HCT116 (cell line): ENCODE measurements at regions not wholly inside any gene's neighbourhood (a gene's known extent, or its start where the extent isn't known, plus 50 kb on each side); places are given as distances from the start of the nearest gene placed in this dataset.

Experiments used
- ATAC-seq: fragments of 200-7000 bp; cut with Tn5 transposase; 2 replicates; pipeline ENCODE4 v1.9.1; 2020; ENCODE audit warnings: mild to moderate bottlenecking, moderate library complexity
- BruUV-seq: library from RNA; stranded (reverse); fragments of 400-500 nt; replicated peaks from 2 replicates; lab custom pipeline; 2021; lab: Mats Ljungman, UMichigan
- CTCF ChIA-PET: fragments of 300-600 bp; sonication (Branson Sonifier 250); formaldehyde crosslinking; loops from one replicate; lab custom pipeline; 2021; ENCODE audit warnings: antibody characterized with exemption; lab: Charles Lee
- POLR2A ChIA-PET: fragments of 300-600, 350-600 bp; sonication (Branson Sonifier 250); formaldehyde crosslinking; loops from one replicate; lab custom pipeline; 2021; ENCODE audit warnings: antibody characterized with exemption; lab: Charles Lee
- RAD21 ChIA-PET, 2 experiments: fragments of 300-600 bp; sonication (Branson Sonifier 250); formaldehyde crosslinking; loops; one replicate each; lab custom pipeline; 2023; ENCODE audit warnings: low total read pairs in 2 of 2; ENCODE audit not compliant: uncharacterized antibody in 2 of 2, unreplicated experiment in 2 of 2, low non-redundant PET in 1 of 2; lab: Charles Lee
- DNase-seq: peaks from one replicate; pipeline ENCODE4 v3.0.0-alpha.2; 2010; ENCODE audit warnings: low read depth, low spot score
- H2AFZ ChIP-seq: fragments of 200-600 bp; shearing (Covaris generic), sonication (generic); 2 replicates; pipeline ENCODE4 v1.6.1; 2017; ENCODE audit warnings: low read depth, mixed run types, mixed read lengths, antibody characterized with exemption, low read length; ENCODE audit not compliant: poor library complexity, severe bottlenecking
- H3K27ac ChIP-seq: 2 replicates; pipeline ENCODE4 v1.5.1; 2012; ENCODE audit warnings: low read depth, low read length
- H3K27me3 ChIP-seq: fragments of 200-600 bp; sonication (generic); 2 replicates; pipeline ENCODE4 v1.6.1; 2016; ENCODE audit warnings: mixed run types, low read length, mixed read lengths; ENCODE audit not compliant: insufficient read depth
- H3K36me3 ChIP-seq, 2 experiments: fragments of 200-500 bp in 1 of 2; fragments of 200-600 bp in 1 of 2; sonication (Bioruptor generic) in 1 of 2; sonication (generic) in 1 of 2; 2 replicates each; pipeline versions ENCODE4 v1.5.1 to v1.6.1; 2014 to 2016; ENCODE audit warnings: low read length in 2 of 2, inconsistent platforms in 1 of 2, mixed read lengths in 1 of 2, mixed run types in 1 of 2; ENCODE audit not compliant: insufficient read depth in 2 of 2, control insufficient read depth in 1 of 2
- H3K4me1 ChIP-seq, 2 experiments: fragments of 200-600 bp in 1 of 2; sonication (generic) in 1 of 2; 2 replicates each; pipeline versions ENCODE4 v1.5.1 to v1.6.1; 2012 to 2017; ENCODE audit warnings: low read length in 2 of 2, inconsistent platforms in 1 of 2, mild to moderate bottlenecking in 1 of 2, mixed read lengths in 1 of 2, mixed run types in 1 of 2, moderate library complexity in 1 of 2; ENCODE audit not compliant: insufficient read depth in 2 of 2, control insufficient read depth in 1 of 2
- H3K4me2 ChIP-seq: fragments of 200-600 bp; sonication (generic); 2 replicates; pipeline ENCODE4 v1.6.1; 2017; ENCODE audit warnings: mixed run types, low read length, mixed read lengths
- H3K4me3 ChIP-seq, 2 experiments: fragments of 200-600 bp in 1 of 2; sonication (generic) in 1 of 2; replicated peaks in 1 of 2; 2 replicates each; pipeline ENCODE4 v1.5.1; 2011 to 2016; ENCODE audit warnings: low read length in 2 of 2, control low read depth in 1 of 2, low read depth in 1 of 2, mild to moderate bottlenecking in 1 of 2, mixed read lengths in 1 of 2, mixed run types in 1 of 2
- H3K79me2 ChIP-seq: fragments of 200-600 bp; sonication (generic); 2 replicates; pipeline ENCODE4 v1.6.1; 2017; ENCODE audit warnings: mild to moderate bottlenecking, mixed run types, low read length, moderate library complexity, mixed read lengths; ENCODE audit not compliant: insufficient read depth
- H3K9ac ChIP-seq: fragments of 200-600 bp; sonication (generic); 2 replicates; pipeline ENCODE4 v1.6.1; 2016; ENCODE audit warnings: low read length, mixed read lengths
- H3K9me2 ChIP-seq: fragments of 200-600 bp; sonication (generic), shearing (Covaris generic); 2 replicates; pipeline ENCODE4 v1.6.1; 2017; ENCODE audit warnings: mixed run types, mild to moderate bottlenecking, moderate library complexity; ENCODE audit not compliant: insufficient read depth
- H3K9me3 ChIP-seq, 2 experiments: fragments of 200-500 bp in 1 of 2; fragments of 200-600 bp in 1 of 2; sonication (Bioruptor generic) in 1 of 2; sonication (generic) in 1 of 2; 2 replicates each; pipeline ENCODE4 v1.6.1; 2014 to 2017; ENCODE audit warnings: low read length in 2 of 2, mixed read lengths in 2 of 2, inconsistent platforms in 1 of 2, low read depth in 1 of 2, mild to moderate bottlenecking in 1 of 2, mixed run types in 1 of 2, moderate library complexity in 1 of 2; ENCODE audit not compliant: control insufficient read depth in 1 of 2, insufficient read depth in 1 of 2
- H4K20me1 ChIP-seq: fragments of 200-600 bp; sonication (generic), shearing (Covaris generic); 2 replicates; pipeline ENCODE4 v1.6.1; 2017; ENCODE audit warnings: mixed run types, mild to moderate bottlenecking, moderate library complexity; ENCODE audit not compliant: insufficient read depth
- ATF3 ChIP-seq: IDR thresholded peaks from 2 replicates; pipeline ENCODE4 v1.6.1; 2012
- FOSL1 ChIP-seq: IDR thresholded peaks from 2 replicates; pipeline ENCODE4 v1.6.1; 2012; ENCODE audit warnings: low read depth
- MAX ChIP-seq: IDR thresholded peaks from 2 replicates; pipeline ENCODE4 v1.6.1; 2012
- POLR2A ChIP-seq: IDR thresholded peaks from 2 replicates; pipeline ENCODE4 v1.7.0; 2011; ENCODE audit warnings: borderline replicate concordance; ENCODE audit not compliant: insufficient read depth, insufficient read length; ENCODE audit errors: extremely low read depth
- POLR2AphosphoS5 ChIP-seq: IDR thresholded peaks from 2 replicates; pipeline ENCODE4 v1.6.1; 2011; ENCODE audit warnings: mild to moderate bottlenecking, low read depth, low read length, moderate library complexity
- SIN3A ChIP-seq: IDR thresholded peaks from 2 replicates; pipeline ENCODE4 v1.6.1; 2012; ENCODE audit warnings: low read depth
- SRF ChIP-seq: IDR thresholded peaks from 2 replicates; pipeline ENCODE4 v1.6.1; 2012; ENCODE audit warnings: low read depth
- YY1 ChIP-seq: IDR thresholded peaks from 2 replicates; pipeline ENCODE4 v1.6.1; 2011; ENCODE audit warnings: low read length, low read depth, moderate library complexity, mild to moderate bottlenecking; ENCODE audit not compliant: insufficient replicate concordance; ENCODE audit errors: extremely low read depth
- ZBTB33 ChIP-seq: IDR thresholded peaks from 2 replicates; pipeline ENCODE4 v1.6.1; 2011; ENCODE audit warnings: mild to moderate bottlenecking, low read length, moderate library complexity; ENCODE audit not compliant: insufficient replicate concordance; ENCODE audit errors: extremely low read depth
- ZFX ChIP-seq: fragments of 450-650 bp; IDR thresholded peaks from 2 replicates; pipeline ENCODE4 v1.6.1; 2017
- ZNF274 ChIP-seq: fragments of 200-500 bp; sonication (Bioruptor generic); IDR thresholded peaks from 2 replicates; pipeline ENCODE4 v1.6.1; 2014; ENCODE audit warnings: mild to moderate bottlenecking, low read depth, low read length, inconsistent platforms
- intact Hi-C: fragments of 100-400 bp; cut with micrococcal nuclease; formaldehyde crosslinking; loops from 2 replicates; pipeline ENCODE4 v1.10.0; 2022

GRCh38 chr6:120373185-120373584, 961.1 kb downstream of the TBC1D32 start (continued):
- no peak for TF ChIP-seq ZBTB33
- TF ChIP-seq POLR2AphosphoS5 = no peak
- TF ChIP-seq ZNF274 = no peak
- no peak for TF ChIP-seq MAX
- TF ChIP-seq POLR2A = no peak
- TF ChIP-seq FOSL1 = no peak

- no peak overlapping the region for H3K27ac ChIP-seq
- no peaks in the 10 kb centered on the region for H3K36me3 ChIP-seq
- H3K9me3 ChIP-seq = no peaks in the 10 kb centered on the region
- TF ChIP-seq SRF (no peak), SIN3A (no peak), YY1 (no peak), ZFX (no peak), POLR2A (no peak), ATF3 (no peak), ZNF274 (no peak)
- no peaks in the 10 kb centered on the region for H3K79me2 ChIP-seq
- DNase-seq (no peak), ATAC-seq (no peak)
- H3K4me3 ChIP-seq = no peak overlapping the region
- intact Hi-C loops = no loop called here
- no peaks in the 10 kb centered on the region for H4K20me1 ChIP-seq
- no peak overlapping the region for H3K9ac ChIP-seq
- RAD21 ChIA-PET = no interaction called here
- POLR2A ChIA-PET = no interaction called here
- no peaks in the 10 kb centered on the region for H3K9me2 ChIP-seq
- H3K4me1 ChIP-seq = no peaks in the 10 kb centered on the region
- H3K4me2 ChIP-seq = no peak overlapping the region
- H3K27me3 ChIP-seq = no peaks in the 10 kb centered on the region
- CTCF ChIA-PET = no interaction called here
- no peak overlapping the region for H2AFZ ChIP-seq
- no TSS peak for BruUV-seq
Observed at GRCh38 chr6:120363429-120363828, 970.9 kb downstream of the TBC1D32 start.
